Neural crest cell (in vitro differentiated cells): ENCODE measurements at regions not wholly inside any gene's neighbourhood (a gene's known extent, or its start where the extent isn't known, plus 50 kb on each side); places are given as distances from the start of the nearest gene placed in this dataset.

Source experiments
- DNase-seq: peaks from one replicate; pipeline ENCODE4 v3.0.0; 2021; ENCODE audit warnings: low read depth, mixed read lengths, low spot score
- H3K27ac Mint-ChIP-seq: one replicate; pipeline ENCODE4 v1.8.0; 2021; ENCODE audit warnings: mild to moderate bottlenecking, mixed read lengths; ENCODE audit not compliant: unreplicated experiment
- H3K27me3 Mint-ChIP-seq: 2 replicates; pipeline ENCODE4 v1.8.0; 2021; ENCODE audit warnings: low read depth, mild to moderate bottlenecking, mixed read lengths
- H3K36me3 Mint-ChIP-seq: 2 replicates; pipeline ENCODE4 v1.8.0; 2021; ENCODE audit warnings: low read depth, mild to moderate bottlenecking, mixed read lengths
- H3K4me1 Mint-ChIP-seq: 2 replicates; pipeline ENCODE4 v1.8.0; 2021; ENCODE audit warnings: mixed read lengths
- H3K4me3 Mint-ChIP-seq: one replicate; pipeline ENCODE4 v1.8.0; 2021; ENCODE audit warnings: mild to moderate bottlenecking, mixed read lengths
- H3K9me3 Mint-ChIP-seq: 2 replicates; pipeline ENCODE4 v1.8.0; 2021; ENCODE audit warnings: mixed read lengths
- TF ChIP-seq, protein P1 (sequence below): fragments of 200-600 bp; sonication (generic); conservative IDR thresholded peaks from 2 replicates; pipeline ENCODE4 v1.5.0; 2021; ENCODE audit warnings: antibody characterized with exemption, mild to moderate bottlenecking

DNA sequence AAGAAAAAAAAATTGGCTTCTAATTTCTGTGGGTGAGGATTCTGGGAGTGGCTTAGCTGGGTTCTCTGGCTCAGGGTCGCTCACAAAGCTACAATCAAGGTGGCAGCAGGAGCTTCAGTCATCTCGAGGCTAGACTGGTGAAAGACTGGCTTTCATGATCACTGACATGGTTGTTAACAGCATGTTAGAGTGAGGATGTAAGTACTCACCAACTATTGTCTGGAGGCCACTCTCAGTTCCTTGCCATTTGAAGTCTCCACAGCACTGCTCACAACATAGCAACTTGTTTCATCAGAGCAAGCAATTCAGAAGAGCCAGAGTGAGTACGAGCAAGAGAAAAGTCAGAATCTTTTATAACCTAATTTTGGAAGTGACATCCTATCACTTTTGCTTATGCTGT is 145.7 kb upstream of the PRSS16 start:
- no peak overlapping the region for H3K4me3 Mint-ChIP-seq
- peaks cover 15% of the 10 kb centered on the region for H3K36me3 Mint-ChIP-seq
- H3K4me1 Mint-ChIP-seq, result peaks cover 4% of the 10 kb centered on the region
- peaks cover 16% of the 10 kb centered on the region for H3K9me3 Mint-ChIP-seq
- DNase-seq, result no peak
- TF ChIP-seq, protein P1, sequence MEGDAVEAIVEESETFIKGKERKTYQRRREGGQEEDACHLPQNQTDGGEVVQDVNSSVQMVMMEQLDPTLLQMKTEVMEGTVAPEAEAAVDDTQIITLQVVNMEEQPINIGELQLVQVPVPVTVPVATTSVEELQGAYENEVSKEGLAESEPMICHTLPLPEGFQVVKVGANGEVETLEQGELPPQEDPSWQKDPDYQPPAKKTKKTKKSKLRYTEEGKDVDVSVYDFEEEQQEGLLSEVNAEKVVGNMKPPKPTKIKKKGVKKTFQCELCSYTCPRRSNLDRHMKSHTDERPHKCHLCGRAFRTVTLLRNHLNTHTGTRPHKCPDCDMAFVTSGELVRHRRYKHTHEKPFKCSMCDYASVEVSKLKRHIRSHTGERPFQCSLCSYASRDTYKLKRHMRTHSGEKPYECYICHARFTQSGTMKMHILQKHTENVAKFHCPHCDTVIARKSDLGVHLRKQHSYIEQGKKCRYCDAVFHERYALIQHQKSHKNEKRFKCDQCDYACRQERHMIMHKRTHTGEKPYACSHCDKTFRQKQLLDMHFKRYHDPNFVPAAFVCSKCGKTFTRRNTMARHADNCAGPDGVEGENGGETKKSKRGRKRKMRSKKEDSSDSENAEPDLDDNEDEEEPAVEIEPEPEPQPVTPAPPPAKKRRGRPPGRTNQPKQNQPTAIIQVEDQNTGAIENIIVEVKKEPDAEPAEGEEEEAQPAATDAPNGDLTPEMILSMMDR, result no peak
- H3K27ac Mint-ChIP-seq, result no peak overlapping the region
- peaks cover 50% of the 10 kb centered on the region for H3K27me3 Mint-ChIP-seq

DNA sequence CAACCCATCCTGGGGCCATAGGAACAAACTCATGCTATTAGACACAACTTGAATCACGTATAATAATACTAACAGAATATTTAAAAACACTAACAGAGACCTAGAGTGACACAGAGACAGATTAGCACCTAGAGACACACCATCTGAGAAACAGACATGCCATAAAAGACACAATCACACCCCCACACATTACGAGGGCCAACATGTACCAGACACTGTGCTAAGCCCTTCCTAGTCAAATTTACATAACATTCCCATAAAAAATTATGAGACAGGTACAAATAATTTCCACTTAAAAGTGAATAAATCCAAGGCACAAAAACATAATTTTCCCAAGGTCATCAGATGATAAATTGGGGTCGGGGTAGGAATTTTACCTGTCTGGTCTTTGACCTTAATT is 141.1 kb upstream of the PRSS16 start:
- H3K9me3 Mint-ChIP-seq, result peaks cover 5% of the 10 kb centered on the region
- H3K36me3 Mint-ChIP-seq, result no peaks in the 10 kb centered on the region
- DNase-seq, result no peak
- H3K4me3 Mint-ChIP-seq, result no peak overlapping the region
- H3K4me1 Mint-ChIP-seq, result no peaks in the 10 kb centered on the region
- peaks cover 38% of the 10 kb centered on the region for H3K27me3 Mint-ChIP-seq
- TF ChIP-seq, protein P1, result no peak
- H3K27ac Mint-ChIP-seq, result no peak overlapping the region

DNA sequence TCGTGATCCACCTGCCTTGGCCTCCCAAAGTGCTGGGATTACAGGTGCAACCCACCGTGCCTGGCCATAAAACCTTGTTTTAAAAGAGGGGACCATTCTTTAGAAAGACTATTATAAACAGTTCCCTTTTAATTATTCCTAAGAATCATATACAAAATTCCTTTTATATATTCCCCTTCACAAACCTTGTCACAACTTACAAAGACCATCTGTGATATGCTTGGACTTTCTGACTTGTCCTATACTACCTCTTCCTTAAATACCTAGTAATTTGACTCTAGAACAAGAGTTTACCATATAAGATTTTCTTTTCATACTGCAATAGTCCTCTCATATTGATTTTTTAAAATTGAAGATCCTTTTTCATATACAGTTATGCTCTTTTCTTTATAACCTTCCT is 135.8 kb upstream of the PRSS16 start:
- H3K27me3 Mint-ChIP-seq, result peaks cover 11% of the 10 kb centered on the region
- H3K27ac Mint-ChIP-seq, result no peak overlapping the region
- H3K9me3 Mint-ChIP-seq, result peaks cover 17% of the 10 kb centered on the region
- H3K4me3 Mint-ChIP-seq, result no peak overlapping the region
- TF ChIP-seq, protein P1, result no peak
- H3K4me1 Mint-ChIP-seq, result no peaks in the 10 kb centered on the region
- no peak for DNase-seq
- peaks cover 9% of the 10 kb centered on the region for H3K36me3 Mint-ChIP-seq

DNA sequence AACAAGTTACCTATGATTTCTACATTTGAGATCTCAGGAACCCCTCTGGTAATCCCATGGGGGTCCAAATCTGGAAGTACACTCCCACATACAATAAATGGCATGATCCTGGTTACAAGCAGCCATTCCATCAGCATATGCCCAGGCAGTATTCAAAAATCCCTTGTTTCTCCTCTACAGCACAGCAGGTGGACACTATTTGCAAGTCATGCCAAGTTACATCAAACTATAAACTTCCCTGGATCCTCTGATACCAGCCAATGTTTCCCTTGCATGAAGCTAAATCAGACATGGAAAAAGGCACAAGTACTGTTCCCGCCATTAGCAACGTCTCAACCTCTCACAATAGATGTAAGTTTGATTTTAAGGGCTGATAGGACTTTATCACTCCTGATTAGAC is 134.5 kb upstream of the PRSS16 start:
- no peak overlapping the region for H3K27ac Mint-ChIP-seq
- peaks cover 19% of the 10 kb centered on the region for H3K9me3 Mint-ChIP-seq
- TF ChIP-seq, protein P1, result no peak
- DNase-seq, result no peak
- H3K36me3 Mint-ChIP-seq, result peaks cover 12% of the 10 kb centered on the region
- no peak overlapping the region for H3K4me3 Mint-ChIP-seq
- H3K27me3 Mint-ChIP-seq, result peaks cover 8% of the 10 kb centered on the region
- H3K4me1 Mint-ChIP-seq, result no peaks in the 10 kb centered on the region

DNA sequence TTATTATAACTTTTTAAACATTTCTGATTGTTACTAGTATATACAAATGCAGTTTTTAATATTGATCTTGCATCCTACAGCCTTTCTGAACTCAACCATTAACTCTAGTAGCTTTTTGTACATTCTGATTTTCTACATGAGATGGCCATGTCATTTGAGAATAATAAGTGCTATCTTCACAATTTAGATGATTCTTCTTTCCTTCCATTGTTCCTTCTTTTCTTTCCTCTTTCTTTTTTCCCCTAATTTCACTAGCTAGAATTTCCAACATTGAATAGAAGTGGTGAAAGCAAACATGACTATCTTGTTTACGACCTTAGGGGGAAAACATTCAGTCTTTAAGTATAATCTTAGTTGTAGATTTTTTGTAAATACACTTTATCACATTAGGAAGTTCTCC is 128.2 kb upstream of the PRSS16 start:
- Mint-ChIP-seq H3K9me3 (peaks cover 2% of the 10 kb centered on the region), H3K27me3 (peaks cover 4% of the 10 kb centered on the region), H3K4me1 (no peaks in the 10 kb centered on the region), H3K4me3 (no peak overlapping the region), H3K36me3 (peaks cover 3% of the 10 kb centered on the region), H3K27ac (no peak overlapping the region)
- DNase-seq, result no peak
- TF ChIP-seq, protein P1, result no peak

DNA sequence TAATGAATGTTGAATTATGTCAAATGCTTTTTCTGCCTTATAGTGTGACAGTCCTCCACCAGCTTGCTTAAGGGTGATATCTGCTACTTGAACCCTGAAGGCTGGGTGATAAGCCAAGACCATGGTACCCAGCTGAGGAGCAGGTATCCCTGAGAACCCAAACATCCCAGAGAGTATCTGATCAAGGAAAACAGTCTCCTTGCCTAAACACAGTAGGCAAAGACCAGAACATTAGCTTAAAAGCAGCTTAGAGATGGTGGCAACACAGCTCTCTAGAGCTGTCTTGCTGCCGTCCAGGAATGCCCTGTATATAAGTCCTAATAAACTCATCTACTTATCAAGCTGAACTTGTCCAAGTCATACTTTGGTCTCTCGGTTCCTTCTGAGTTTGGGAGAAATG is 127.7 kb upstream of the PRSS16 start:
- Mint-ChIP-seq H3K27ac (no peak overlapping the region), H3K4me3 (no peak overlapping the region), H3K9me3 (peaks cover 2% of the 10 kb centered on the region), H3K27me3 (peaks cover 4% of the 10 kb centered on the region), H3K4me1 (no peaks in the 10 kb centered on the region), H3K36me3 (peaks cover 3% of the 10 kb centered on the region)
- no peak for DNase-seq
- TF ChIP-seq, protein P1, result no peak
